ENCODE measurements at regions not wholly inside any gene's neighbourhood (a gene's known extent, or its start where the extent isn't known, plus 50 kb on each side); places are given as distances from the start of the nearest gene placed in this dataset.
"Not testable (repeated sequence)": the region's sequence is repeated elsewhere in the genome, so short reads cannot be mapped to it uniquely, and the experiment has no call there.

GRCh38 chrY:5990665-5991064, 255.4 kb upstream of the TSPY2 start:
- not testable (repeated sequence) for TF ChIP-seq CTCF (conservative IDR thresholded peaks at IDR 0.05; ENCODE audit: low read depth in 2 of 2); REST (IDR thresholded peaks at IDR 0.05; ENCODE audit: unreplicated experiment); STAT1 (IDR thresholded peaks at IDR 0.05; ENCODE audit: unreplicated experiment); POLR2AphosphoS5 (IDR thresholded peaks at IDR 0.05; ENCODE audit: low read depth); ETS1 (IDR thresholded peaks at IDR 0.05); NANOG (IDR thresholded peaks at IDR 0.05; ENCODE audit: borderline replicate concordance); EZH2phosphoT487 (IDR thresholded peaks at IDR 0.05; ENCODE audit: unreplicated experiment)
